ENCODE measurements at regions not wholly inside any gene's neighbourhood (a gene's known extent, or its start where the extent isn't known, plus 50 kb on each side); places are given as distances from the start of the nearest gene placed in this dataset.

DNA sequence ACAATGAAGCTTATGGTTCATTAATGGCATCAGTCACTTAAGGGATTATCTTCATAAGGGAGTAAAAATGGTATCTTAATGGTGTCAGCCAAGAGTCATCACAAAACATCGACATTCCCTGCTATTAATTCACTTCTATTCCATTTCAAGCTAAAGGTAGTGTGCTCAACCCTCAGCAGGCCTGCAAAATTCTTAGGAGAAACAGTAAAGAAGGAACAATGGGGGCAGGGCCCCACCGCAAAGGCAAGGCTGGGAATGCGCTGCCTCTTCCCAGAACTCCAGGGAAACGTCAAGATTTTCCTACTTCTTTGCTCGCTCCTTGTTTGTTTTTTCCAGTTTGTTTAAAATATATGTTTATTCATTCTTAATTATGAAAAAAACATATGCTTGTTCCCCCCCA lies 187.3 kb upstream of the TSC22D2 start:
- TF ChIP-seq CTCF (conservative IDR thresholded peaks at IDR 0.05; ENCODE audit: low read depth, low read length): no peak
- TF ChIP-seq EZH2phosphoT487 (IDR thresholded peaks at IDR 0.05; ENCODE audit: borderline replicate concordance, low read length): no peak
- TF ChIP-seq EZH2 (IDR thresholded peaks at IDR 0.05; ENCODE audit: low read length, unreplicated experiment): no peak
